ENCODE measurements at regions not wholly inside any gene's neighbourhood (a gene's known extent, or its start where the extent isn't known, plus 50 kb on each side); places are given as distances from the start of the nearest gene placed in this dataset.
A peak's percentile ranks its signal among the peaks of the same experiment; 100 is the strongest.

DNA sequence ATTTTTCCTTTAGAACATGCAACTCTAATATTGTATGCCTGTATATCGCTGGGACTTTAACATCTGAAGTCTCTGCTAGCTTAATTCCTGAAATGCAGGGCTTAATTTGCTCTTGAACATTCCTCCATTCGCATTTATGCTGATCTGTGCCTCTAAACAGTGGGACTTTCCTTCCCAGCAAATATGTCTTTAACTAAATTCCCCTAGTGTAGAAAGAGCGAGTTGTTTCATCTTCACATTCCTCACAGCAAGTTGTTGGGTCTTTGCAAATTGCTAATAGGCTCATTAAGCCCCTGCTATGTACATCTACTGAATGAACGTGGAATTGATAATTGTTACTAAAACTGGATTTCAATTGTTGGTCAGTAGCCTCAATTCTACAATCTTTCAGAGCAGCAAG lies 118.4 kb upstream of the OBI1 start:
- DNase-seq, result no peak

DNA sequence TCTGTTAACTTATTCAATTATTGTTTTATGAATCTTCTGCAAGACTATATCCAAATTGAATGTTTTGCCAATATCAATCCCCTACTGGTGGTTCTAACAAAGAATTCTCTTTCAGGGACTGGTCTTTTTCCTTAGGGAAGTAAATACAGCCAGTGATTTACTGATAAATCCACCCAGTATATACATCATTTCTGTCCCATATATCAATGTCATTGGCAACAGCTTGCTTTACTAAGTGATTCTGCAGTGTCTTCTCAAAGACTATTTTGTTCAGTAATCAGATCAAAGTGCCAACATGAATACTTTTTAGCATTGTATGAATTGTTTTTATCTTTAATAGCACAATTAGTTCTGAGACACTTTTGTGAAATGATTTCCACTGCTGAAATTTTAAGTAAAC lies 114.0 kb upstream of the OBI1 start:
- DNase-seq, result no peak

DNA sequence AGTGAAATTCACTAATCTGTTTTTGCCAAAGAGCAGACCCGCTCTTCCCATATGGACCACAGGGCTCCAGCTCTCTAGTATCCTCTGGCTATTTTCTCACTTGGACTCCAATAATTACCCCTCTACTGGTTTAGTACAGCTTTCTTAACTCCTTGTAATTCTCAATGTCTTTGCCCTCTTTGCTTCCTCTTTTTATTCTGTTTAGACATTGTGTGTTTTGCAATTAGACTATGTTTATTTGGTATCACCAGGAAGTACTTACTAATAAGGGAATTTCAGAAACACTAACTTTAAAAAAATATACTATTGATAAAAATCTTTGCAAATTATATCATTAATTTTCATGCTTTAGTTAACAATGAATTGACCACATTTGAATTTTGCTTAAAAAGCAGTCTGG lies 111.6 kb upstream of the OBI1 start:
- no peak for DNase-seq

DNA sequence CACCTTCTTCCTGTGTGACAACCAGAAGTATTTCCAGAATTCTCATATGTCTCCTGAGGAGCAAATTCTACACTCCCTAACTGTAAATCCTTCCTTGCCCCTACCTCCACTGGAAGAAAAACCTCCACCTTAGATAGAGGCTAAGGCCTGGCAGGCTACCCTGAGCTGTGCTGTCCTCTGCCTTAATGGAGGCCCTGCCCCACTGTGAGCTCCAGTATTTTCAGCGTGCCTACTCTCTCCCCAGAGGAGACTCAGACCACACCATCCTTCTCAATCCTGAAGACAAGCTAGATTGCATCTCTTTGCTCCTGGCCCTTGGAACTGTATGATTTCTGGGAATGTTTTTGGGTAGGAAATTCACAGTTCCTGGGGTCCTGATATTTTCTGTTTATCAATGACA lies 110.0 kb upstream of the OBI1 start:
- DNase-seq, result no peak

DNA sequence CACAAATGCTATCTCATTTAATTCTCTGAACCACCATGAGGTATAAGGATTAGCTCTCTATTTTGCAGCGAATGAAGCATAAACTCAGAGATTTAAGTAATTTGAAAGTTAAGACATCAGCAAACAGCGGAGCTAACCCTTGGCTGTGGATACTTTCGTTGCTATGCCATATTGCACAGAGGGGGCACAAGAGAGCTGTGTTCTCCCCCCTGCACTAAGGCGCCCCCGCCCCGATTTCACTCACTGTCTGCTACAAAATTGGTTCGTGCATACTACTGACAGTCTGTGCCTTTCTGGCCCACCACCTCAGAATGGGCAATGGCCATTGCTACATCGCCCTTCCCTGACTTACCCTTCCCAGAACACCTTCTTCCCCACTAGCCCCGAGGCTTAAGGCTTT lies 105.7 kb upstream of the OBI1 start:
- DNase-seq, result no peak

DNA sequence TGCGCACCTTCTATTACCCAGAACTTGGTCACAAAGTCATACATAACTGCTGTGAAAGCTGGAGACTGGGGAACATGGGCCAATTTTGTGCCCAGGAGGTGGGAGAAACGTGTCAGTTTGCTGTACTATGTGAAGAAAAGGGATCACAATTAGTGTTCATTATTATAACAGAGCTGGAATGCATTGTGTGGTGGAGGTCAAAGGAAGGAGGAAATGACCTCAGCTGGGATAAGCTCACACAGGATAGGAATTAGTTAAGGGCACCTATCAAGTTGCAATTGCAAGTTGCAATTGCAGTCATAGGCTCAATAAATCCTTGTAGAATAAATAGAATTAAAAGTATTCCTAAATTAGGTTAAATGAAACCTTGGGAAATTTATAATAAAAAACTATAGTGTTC lies 103.9 kb upstream of the OBI1 start:
- DNase-seq, result peak; percentile 30

DNA sequence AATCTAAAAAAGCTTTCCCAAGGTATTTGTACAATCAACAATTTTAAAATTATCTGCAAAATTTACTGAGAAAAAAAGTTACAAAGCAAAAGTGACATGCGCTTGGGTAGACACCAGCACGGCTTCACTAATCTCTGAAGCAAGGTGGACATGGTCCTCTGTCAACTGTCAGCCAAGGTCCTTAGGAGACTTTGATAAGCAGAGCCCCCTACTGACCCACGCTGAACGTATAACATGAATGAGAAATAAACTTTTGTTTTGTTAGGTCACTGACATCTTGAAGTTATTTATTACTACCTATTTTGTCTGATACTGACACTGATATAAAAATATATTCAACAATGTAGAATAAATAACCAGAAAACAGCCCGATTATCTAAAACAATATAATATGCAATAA lies 100.7 kb upstream of the OBI1 start:
- peak; percentile 15 for DNase-seq

DNA sequence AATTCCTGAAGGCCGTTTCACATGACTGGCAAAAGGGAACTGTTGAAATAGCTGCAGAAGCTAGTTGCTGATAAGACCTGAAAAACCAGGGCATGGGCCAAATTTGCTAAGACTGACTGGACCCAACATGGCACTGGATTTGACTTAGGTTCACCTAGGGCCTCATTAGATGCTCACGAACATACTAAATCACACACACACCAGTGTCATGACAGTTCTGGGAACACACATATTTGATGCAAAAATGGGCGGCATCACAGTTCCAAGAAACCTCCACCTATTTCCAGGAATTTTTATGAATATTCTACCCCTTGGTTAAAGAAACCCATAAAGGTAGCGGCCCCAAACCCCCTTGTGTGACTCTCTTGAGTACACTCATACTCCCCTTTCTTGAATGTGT lies 99.6 kb upstream of the OBI1 start:
- DNase-seq, result no peak

DNA sequence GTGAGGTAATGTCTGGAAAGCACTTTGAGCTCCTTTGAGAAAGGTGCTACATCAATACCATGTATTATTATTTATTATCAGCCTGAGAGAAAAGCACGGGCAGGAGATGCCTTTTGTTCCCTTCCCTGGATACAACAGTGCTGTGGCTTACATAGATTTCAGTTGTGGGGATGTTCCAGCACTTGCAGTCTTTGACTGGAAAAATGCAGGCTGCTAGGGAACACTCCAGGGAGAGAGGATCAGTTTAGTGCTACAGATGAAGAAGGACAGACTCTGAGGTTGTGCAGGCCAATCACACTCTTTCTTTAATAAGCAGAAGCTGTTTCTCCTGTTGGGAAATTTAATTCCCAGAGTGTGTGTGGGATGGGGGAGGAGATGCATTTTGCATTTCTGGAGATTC lies 94.5 kb upstream of the OBI1 start:
- no peak for DNase-seq

DNA sequence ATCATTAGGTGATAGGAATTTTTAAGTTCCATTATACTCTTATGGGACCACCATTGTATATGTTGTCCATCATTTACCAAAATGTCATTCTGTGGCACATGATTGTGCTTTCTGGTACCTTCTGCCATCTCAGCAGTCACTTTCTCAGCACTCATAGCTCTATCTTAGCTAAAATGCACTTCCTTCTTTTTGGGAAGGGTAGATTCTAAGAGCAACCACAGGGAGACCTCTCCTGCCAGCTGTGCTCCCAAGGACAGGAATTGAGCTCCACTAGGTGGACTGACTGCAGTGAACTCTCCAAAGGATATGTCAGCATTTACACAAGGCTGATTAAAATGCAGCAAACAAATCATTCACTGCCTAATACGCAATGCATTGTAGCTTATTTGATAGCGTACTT lies 91.8 kb upstream of the OBI1 start:
- no peak for DNase-seq

DNA sequence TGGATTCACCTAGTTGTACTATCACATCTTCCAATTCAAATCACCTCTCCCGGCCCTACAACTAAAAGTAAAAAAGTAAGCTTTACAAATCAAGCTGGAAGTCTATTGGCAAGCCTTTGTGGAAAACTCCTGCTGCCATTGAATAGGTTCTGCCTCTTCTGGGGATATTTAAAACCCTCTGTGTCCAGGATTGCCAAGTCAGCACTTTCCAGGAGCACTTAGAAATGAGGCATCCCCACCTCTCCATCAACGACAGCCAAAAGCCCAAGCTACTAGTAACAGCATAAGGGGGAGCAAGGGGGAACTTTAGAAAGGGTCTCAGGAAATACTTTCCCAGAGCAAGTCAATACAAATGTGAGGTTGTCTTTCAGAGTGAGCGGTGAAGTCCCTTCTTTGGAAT lies 85.0 kb upstream of the OBI1 start:
- no peak for DNase-seq

DNA sequence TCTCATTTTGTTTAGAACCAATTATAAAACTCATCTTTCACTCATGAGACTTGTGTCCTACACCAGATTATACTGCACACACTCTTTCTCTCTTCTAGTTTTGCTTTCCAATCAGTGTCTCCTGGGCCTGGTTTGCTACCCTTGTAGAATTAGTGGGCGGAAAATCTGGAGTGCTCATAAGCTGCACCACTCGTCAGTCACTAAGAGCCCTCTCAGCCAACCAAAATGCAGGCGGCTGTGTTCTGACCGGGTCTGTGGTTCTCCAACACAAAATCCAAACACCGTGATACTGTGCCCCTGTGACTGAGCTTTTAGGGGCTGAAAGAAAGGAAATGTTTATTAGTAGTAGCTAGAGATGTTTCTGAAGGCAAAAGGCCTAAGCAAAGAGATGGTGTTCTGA lies 83.7 kb upstream of the OBI1 start:
- no peak for DNase-seq

DNA sequence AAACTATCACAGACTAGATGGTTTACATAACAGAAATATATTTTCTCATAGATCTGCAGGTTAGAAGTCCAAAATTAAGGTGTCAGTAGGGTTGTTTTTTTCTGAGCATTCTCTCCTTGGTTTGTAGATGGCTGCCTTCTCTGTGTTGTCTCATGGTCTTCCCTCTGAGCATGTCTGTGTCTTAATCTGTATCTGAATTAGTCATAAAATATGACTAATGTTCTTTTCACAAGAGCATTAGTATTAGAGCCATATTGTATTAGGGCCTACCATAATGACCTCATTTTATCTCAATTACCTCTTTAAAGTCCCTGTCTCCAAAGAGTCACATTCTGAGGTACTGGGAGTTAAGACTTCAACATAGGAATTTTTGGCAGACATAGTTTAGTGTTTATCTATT lies 77.2 kb upstream of the OBI1 start:
- no peak for DNase-seq

DNA sequence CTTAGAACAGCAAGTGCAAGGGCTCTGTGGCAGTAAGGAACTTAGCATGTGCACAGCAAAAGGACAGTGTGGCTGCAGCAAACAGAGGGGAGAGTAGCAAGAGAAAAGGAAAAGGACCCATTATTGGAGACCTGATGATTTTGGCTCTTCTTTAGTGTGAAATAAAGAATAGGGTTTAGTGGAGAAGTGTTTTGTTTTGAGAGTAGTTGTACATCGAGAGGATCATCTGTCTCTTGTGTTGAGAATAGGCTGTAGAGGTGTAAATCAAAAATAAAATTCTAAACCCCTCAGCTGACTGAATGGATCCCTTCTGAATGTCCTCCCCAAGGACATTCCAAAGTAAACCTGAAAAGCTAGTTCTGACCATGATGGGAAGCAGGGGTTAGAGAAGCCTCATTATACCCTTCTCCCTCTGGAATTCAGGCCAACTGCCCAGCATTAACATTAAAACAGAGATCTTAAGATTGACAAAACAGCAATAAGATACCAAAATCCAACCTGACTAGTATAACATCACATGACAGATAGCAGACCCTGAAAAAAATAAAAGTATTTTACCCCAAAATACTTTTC lies 73.6 kb upstream of the OBI1 start:
- no peak for DNase-seq

DNA sequence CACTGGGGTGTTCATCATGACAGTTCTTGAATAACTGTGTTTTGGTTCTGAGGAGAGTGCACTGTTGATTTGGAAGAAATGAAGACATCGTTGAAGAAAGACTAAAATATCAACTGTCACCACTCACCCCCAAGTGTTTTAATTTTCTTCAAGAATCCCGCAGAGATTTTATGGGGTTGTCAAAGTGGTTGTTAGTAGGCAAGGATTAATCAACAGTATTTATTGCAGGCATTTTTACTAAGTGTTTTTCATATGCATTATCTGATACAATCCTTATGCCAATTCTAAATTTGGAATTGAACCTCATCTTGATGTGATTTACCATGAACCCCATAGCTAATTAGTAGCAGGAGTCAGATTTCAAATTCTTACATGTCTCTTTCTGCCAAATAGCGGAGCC lies 63.7 kb upstream of the OBI1 start:
- DNase-seq, result no peak

DNA sequence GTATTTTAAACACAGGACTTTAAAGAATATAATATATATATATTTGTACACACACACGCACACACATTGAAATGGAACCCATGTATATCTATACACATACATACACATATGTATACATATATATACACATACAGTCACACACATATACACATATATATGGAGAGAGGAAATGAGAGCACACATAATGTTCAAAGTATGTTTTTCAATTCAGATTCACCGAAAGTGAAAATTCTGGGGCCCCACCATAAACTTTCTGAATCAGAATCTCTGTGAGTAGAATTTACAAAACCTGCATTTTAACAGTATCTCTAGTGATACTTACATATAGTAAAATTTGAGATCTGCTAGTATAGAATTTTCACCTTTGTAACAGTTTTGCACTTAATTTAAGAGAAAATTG lies 60.4 kb upstream of the OBI1 start:
- no peak for DNase-seq

DNA sequence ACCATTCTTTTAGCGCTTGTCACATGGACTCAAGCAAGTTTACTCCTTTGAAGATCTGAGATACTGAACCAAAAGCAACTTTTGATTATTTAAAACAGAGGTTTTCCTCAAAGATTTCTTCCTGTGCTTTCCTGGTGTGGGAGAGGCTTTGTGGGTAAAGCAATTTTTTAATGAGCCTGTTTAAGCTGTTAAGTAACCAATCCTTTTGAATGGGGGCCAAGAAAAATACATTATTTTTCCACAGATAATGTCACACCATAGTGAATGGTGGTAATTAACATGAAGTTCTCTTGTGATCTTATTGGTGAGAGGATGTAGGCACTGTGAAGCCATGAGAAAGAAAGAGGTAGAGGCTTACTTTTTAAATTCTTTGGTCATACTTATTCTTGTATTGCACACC lies 55.8 kb upstream of the OBI1 start:
- DNase-seq, result no peak

DNA sequence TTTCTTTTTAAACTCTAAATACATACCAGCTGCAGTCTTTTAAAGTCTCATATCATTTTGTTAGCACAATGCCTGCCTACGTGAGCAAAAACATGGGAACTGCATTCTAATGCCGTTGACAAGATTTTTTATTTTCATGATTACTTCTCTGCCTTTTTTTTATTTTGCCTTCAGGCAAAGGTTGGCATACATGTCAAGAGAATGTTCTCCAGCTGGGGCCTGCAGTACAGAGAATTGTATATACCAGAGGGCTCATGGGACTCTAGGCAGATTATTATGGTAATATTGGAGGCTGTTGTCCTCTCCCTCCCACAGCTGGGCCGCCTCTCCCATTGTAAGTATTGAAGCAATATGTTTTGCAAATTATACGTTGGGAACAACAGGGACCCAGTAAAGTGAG lies 53.9 kb upstream of the OBI1 start:
- no peak for DNase-seq

DNA sequence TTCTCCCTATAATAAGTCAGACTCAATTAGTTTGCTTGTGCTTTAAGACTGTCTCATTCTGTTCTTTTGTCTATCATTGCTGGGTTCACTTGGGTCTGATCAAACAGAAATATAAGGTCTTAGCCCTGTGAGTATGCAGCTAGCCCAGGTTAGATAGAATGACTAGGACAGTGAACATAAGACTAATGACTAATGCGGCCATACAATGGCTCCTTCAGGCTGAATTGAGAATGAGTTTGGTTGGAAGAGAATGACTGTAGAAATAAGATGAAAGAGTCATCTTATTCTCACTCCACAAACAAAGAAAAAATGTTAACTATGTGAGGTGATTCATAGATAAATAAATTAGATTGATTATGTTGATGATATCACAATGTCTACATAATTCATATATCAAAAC lies 50.1 kb upstream of the OBI1 start:
- DNase-seq, result no peak

Data from dermis blood vessel endothelial cell (primary cell).